GM12874 (cell line): ENCODE measurements at regions not wholly inside any gene's neighbourhood (a gene's known extent, or its start where the extent isn't known, plus 50 kb on each side); places are given as distances from the start of the nearest gene placed in this dataset.

Source experiments
- TF ChIP-seq, protein P1 (sequence below): IDR thresholded peaks from 2 replicates; pipeline ENCODE4 v1.5.1; 2011; ENCODE audit warnings: low read depth, mild to moderate bottlenecking, control low read depth, low read length, moderate library complexity; ENCODE audit not compliant: insufficient read depth

DNA sequence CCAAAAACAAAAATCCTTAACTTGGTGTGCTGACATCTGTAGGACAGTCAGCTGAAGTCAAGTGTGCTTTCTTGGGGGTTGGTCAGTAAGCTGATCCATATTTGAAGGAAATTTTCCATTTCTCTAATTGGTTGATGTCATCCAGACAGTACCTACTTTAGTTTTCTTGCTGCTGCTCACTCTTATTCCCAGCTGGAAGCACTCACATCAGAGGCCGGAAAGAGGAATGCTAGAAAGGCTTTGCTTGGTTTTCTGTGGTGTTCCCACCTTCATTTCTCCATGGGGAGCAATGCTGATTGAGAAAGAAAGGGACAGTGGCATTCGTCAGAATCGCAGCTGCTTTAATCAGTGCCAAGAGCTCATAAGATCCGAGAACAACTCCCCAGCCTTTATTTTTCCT lies 227.0 kb downstream of the C4orf33 start:
- TF ChIP-seq, protein P1, sequence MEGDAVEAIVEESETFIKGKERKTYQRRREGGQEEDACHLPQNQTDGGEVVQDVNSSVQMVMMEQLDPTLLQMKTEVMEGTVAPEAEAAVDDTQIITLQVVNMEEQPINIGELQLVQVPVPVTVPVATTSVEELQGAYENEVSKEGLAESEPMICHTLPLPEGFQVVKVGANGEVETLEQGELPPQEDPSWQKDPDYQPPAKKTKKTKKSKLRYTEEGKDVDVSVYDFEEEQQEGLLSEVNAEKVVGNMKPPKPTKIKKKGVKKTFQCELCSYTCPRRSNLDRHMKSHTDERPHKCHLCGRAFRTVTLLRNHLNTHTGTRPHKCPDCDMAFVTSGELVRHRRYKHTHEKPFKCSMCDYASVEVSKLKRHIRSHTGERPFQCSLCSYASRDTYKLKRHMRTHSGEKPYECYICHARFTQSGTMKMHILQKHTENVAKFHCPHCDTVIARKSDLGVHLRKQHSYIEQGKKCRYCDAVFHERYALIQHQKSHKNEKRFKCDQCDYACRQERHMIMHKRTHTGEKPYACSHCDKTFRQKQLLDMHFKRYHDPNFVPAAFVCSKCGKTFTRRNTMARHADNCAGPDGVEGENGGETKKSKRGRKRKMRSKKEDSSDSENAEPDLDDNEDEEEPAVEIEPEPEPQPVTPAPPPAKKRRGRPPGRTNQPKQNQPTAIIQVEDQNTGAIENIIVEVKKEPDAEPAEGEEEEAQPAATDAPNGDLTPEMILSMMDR, result no peak

DNA sequence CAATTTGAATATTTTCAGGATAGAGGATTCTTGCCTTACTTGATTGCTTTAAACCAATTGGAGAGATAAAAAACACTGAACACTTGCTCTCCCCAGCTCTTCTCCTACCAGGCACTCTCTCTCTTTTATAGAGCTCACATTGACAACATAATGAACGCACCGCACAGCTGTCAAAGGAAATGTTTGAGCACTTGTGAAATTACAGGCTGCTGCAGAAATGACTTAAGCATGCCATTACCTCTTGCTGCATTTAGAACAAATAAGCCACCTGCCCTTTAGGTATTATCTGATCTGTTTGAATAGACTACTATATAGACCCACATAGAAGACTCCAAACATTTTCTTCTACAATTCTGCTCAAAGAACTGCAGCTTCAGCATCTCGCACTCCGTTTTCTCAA lies 227.7 kb downstream of the C4orf33 start:
- TF ChIP-seq, protein P1, result no peak

DNA sequence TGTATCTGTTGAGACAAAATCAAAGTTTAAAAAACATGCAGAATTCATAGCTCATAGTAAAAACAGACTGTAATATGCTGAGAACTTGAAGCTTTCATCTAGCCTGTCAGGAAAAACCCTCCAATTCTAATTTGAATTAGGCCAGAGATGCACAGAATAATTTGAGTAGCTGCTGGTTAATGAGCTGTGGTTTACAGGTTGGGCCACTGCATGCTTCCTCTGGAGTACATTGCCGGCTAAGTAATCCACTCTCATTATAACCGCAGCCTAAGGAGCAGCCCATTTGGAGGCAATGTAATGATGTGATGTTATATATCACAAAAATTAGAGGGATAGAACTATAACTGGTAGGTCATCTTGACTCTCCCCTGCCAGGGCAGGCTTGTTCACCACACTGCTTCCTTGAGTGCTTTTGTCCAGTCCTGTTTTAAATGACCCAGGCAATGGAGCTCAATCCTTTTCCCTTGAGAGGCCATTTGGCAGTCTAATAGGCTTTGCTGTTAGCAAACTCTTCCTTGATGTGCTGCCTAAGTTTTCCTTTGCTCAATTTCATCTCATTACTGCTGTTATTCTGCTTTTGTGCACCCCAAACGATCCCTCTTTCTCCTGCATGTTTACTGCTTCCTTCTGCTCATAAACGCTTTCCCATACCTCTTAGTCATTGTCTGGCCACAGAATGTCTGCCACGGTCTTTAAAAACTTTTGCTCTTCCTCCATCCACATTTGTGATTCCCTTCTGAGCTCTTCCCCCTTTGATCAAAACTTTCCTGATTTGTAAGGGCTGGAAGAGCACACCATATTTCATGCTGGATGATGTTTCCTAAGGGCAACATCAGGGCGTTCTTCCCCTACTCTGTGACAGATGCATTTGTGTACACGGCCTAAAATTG lies 230.9 kb downstream of the C4orf33 start:
- TF ChIP-seq, protein P1, result no peak

DNA sequence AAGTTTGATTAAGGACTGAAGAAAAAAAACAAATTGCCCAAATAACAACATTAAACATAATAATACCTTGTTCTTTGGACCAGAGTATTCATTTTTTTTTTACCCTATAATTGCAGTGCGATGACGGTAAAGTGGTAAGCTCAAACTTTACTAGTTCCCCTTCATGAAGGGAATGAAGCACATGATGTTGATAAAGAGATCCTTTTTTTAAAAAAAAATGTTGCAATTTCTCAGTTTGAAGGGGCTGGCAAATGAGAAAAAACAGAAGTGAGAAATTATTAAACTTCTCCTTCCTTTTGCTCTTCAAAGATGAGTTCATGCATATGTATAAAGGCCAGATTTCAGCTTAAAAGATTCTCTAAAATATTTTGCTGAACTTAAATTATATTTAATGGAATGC lies 231.7 kb downstream of the C4orf33 start:
- TF ChIP-seq, protein P1, result no peak

DNA sequence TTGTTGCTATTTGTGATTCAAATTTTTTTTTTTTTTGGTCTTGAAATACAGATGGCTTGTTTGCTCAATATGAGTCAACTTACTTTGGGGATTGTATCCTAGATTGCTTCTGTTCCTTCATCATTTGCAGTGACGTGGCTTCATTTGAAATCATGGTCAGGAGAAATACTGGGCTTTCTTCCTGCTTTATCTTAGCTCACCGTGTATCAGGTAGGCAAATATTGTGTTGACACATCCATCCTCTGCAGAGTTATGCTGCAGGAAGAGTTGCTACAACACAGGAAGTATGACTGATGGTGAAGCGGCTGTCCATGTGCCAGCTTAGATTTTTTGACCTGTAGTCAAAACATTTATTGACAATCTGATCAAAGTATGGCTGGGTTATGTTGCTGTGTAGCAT lies 232.2 kb downstream of the C4orf33 start:
- TF ChIP-seq, protein P1, result no peak

DNA sequence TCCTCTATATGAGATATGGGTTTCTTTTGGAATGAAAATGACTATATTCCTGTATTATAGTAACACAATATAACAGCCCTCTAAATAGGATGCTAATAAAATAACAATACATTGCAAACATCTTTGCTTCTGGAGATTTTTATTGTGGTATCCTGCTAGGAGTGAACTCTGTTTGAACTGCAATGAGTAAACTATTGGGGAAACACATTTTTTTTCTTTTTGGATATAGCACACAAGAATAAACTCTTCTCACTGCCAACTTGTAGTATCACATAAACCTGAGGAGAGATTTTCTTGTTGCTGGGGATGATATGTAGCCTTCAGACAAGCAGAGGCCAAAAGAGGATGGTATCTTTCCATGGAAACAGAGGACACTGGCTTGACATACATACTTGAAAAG lies 238.2 kb downstream of the C4orf33 start:
- TF ChIP-seq, protein P1, result no peak

DNA sequence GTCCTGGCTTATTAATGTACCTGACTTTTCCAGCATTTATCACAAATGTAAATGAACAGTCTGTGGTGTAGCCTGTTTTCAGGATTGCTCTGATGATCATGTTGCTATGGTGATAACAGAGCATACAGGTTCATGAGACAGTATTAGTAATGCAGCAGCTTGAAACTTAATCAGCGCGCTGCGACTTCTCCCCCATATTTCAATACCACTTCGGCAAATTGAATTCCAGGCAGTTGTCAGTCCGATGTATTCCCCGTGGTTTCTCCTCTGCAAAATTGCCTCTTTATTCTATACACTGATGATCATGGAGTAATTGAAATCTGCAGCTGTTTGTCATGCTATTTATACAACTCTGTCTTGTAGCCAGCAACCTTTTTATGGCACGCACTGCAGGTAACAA lies 239.3 kb downstream of the C4orf33 start:
- TF ChIP-seq, protein P1, result no peak
